GM23338 (cell line): ENCODE measurements at regions not wholly inside any gene's neighbourhood (a gene's known extent, or its start where the extent isn't known, plus 50 kb on each side); places are given as distances from the start of the nearest gene placed in this dataset.

Source experiments
- CREB1 ChIP-seq: fragments of 250-450 bp; sonication (Bioruptor Pico); IDR thresholded peaks from 2 replicates; pipeline ENCODE4 v1.5.0; 2020; ENCODE audit warnings: low read depth, mild to moderate bottlenecking, moderate library complexity
- EZH2 ChIP-seq: fragments of 200-600 bp; sonication (generic); IDR thresholded peaks from one replicate; pipeline ENCODE4 v1.8.0; 2017; ENCODE audit warnings: antibody characterized with exemption, mild to moderate bottlenecking, low read depth; ENCODE audit not compliant: unreplicated experiment
- EZH2phosphoT487 ChIP-seq: fragments of 200-600 bp; sonication (generic); IDR thresholded peaks from one replicate; pipeline ENCODE4 v1.8.1; 2018; ENCODE audit warnings: antibody characterized with exemption; ENCODE audit not compliant: unreplicated experiment
- POLR2AphosphoS5 ChIP-seq: IDR thresholded peaks from 2 replicates; pipeline ENCODE4 v1.6.1; 2016; ENCODE audit warnings: antibody characterized with exemption, low read depth
- STAT1 ChIP-seq: IDR thresholded peaks from one replicate; pipeline ENCODE4 v1.6.1; 2016; ENCODE audit warnings: antibody characterized with exemption; ENCODE audit not compliant: unreplicated experiment
- ZNF331 ChIP-seq: fragments of 250-450 bp; sonication (Bioruptor Pico); IDR thresholded peaks from 2 replicates; pipeline ENCODE4 v1.5.0; 2020; ENCODE audit warnings: low read depth, mild to moderate bottlenecking, moderate library complexity
- TF ChIP-seq, protein P1 (sequence below), 2 experiments: fragments of 200-600 bp in 1 of 2; sonication (generic) in 1 of 2; conservative IDR thresholded peaks; 2 replicates each; pipeline versions ENCODE4 v1.5.1 to v1.6.1; 2016 to 2017; ENCODE audit warnings: antibody characterized with exemption in 2 of 2, low read depth in 2 of 2, mild to moderate bottlenecking in 2 of 2, moderate library complexity in 1 of 2
- TF ChIP-seq, protein P2 (sequence below): IDR thresholded peaks from one replicate; pipeline ENCODE4 v1.6.1; 2018; ENCODE audit warnings: antibody characterized with exemption; ENCODE audit not compliant: unreplicated experiment
- TF ChIP-seq, protein P3 (sequence below): fragments of 250-450 bp; sonication (Bioruptor Pico); IDR thresholded peaks from 2 replicates; pipeline ENCODE4 v1.5.0; 2020; ENCODE audit warnings: mild to moderate bottlenecking, moderate library complexity

DNA sequence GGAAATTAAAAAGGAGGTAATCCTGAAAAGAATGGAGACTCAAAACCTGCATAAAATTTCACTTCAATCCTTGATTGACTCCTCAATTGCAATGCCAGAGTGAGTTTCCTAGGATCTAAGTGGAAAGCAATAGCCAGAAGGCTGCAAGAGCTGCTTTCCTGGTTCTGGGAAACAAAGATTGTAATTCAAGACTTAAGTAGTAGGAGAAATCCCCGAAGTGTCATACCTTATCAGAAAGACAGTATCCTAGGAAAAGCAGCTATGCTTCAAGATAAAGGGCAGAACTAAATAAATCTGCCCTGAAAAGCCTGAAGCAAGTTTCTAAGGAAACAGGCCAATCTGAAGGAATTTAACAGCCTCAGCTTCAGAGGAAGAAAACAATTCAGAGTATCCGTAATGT is 390.2 kb downstream of the DSC3 start:
- TF ChIP-seq, protein P1, sequence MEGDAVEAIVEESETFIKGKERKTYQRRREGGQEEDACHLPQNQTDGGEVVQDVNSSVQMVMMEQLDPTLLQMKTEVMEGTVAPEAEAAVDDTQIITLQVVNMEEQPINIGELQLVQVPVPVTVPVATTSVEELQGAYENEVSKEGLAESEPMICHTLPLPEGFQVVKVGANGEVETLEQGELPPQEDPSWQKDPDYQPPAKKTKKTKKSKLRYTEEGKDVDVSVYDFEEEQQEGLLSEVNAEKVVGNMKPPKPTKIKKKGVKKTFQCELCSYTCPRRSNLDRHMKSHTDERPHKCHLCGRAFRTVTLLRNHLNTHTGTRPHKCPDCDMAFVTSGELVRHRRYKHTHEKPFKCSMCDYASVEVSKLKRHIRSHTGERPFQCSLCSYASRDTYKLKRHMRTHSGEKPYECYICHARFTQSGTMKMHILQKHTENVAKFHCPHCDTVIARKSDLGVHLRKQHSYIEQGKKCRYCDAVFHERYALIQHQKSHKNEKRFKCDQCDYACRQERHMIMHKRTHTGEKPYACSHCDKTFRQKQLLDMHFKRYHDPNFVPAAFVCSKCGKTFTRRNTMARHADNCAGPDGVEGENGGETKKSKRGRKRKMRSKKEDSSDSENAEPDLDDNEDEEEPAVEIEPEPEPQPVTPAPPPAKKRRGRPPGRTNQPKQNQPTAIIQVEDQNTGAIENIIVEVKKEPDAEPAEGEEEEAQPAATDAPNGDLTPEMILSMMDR (conservative IDR thresholded peaks at IDR 0.05; ENCODE audit: low read depth in 2 of 2), result no peak
- TF ChIP-seq EZH2phosphoT487 (no peak), CREB1 (CRISPR knock-in tag) (no peak), EZH2 (no peak), POLR2AphosphoS5 (no peak), STAT1 (no peak), ZNF331 (CRISPR knock-in tag) (no peak)
- TF ChIP-seq, protein P2, sequence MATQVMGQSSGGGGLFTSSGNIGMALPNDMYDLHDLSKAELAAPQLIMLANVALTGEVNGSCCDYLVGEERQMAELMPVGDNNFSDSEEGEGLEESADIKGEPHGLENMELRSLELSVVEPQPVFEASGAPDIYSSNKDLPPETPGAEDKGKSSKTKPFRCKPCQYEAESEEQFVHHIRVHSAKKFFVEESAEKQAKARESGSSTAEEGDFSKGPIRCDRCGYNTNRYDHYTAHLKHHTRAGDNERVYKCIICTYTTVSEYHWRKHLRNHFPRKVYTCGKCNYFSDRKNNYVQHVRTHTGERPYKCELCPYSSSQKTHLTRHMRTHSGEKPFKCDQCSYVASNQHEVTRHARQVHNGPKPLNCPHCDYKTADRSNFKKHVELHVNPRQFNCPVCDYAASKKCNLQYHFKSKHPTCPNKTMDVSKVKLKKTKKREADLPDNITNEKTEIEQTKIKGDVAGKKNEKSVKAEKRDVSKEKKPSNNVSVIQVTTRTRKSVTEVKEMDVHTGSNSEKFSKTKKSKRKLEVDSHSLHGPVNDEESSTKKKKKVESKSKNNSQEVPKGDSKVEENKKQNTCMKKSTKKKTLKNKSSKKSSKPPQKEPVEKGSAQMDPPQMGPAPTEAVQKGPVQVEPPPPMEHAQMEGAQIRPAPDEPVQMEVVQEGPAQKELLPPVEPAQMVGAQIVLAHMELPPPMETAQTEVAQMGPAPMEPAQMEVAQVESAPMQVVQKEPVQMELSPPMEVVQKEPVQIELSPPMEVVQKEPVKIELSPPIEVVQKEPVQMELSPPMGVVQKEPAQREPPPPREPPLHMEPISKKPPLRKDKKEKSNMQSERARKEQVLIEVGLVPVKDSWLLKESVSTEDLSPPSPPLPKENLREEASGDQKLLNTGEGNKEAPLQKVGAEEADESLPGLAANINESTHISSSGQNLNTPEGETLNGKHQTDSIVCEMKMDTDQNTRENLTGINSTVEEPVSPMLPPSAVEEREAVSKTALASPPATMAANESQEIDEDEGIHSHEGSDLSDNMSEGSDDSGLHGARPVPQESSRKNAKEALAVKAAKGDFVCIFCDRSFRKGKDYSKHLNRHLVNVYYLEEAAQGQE, result no peak
- TF ChIP-seq, protein P3, sequence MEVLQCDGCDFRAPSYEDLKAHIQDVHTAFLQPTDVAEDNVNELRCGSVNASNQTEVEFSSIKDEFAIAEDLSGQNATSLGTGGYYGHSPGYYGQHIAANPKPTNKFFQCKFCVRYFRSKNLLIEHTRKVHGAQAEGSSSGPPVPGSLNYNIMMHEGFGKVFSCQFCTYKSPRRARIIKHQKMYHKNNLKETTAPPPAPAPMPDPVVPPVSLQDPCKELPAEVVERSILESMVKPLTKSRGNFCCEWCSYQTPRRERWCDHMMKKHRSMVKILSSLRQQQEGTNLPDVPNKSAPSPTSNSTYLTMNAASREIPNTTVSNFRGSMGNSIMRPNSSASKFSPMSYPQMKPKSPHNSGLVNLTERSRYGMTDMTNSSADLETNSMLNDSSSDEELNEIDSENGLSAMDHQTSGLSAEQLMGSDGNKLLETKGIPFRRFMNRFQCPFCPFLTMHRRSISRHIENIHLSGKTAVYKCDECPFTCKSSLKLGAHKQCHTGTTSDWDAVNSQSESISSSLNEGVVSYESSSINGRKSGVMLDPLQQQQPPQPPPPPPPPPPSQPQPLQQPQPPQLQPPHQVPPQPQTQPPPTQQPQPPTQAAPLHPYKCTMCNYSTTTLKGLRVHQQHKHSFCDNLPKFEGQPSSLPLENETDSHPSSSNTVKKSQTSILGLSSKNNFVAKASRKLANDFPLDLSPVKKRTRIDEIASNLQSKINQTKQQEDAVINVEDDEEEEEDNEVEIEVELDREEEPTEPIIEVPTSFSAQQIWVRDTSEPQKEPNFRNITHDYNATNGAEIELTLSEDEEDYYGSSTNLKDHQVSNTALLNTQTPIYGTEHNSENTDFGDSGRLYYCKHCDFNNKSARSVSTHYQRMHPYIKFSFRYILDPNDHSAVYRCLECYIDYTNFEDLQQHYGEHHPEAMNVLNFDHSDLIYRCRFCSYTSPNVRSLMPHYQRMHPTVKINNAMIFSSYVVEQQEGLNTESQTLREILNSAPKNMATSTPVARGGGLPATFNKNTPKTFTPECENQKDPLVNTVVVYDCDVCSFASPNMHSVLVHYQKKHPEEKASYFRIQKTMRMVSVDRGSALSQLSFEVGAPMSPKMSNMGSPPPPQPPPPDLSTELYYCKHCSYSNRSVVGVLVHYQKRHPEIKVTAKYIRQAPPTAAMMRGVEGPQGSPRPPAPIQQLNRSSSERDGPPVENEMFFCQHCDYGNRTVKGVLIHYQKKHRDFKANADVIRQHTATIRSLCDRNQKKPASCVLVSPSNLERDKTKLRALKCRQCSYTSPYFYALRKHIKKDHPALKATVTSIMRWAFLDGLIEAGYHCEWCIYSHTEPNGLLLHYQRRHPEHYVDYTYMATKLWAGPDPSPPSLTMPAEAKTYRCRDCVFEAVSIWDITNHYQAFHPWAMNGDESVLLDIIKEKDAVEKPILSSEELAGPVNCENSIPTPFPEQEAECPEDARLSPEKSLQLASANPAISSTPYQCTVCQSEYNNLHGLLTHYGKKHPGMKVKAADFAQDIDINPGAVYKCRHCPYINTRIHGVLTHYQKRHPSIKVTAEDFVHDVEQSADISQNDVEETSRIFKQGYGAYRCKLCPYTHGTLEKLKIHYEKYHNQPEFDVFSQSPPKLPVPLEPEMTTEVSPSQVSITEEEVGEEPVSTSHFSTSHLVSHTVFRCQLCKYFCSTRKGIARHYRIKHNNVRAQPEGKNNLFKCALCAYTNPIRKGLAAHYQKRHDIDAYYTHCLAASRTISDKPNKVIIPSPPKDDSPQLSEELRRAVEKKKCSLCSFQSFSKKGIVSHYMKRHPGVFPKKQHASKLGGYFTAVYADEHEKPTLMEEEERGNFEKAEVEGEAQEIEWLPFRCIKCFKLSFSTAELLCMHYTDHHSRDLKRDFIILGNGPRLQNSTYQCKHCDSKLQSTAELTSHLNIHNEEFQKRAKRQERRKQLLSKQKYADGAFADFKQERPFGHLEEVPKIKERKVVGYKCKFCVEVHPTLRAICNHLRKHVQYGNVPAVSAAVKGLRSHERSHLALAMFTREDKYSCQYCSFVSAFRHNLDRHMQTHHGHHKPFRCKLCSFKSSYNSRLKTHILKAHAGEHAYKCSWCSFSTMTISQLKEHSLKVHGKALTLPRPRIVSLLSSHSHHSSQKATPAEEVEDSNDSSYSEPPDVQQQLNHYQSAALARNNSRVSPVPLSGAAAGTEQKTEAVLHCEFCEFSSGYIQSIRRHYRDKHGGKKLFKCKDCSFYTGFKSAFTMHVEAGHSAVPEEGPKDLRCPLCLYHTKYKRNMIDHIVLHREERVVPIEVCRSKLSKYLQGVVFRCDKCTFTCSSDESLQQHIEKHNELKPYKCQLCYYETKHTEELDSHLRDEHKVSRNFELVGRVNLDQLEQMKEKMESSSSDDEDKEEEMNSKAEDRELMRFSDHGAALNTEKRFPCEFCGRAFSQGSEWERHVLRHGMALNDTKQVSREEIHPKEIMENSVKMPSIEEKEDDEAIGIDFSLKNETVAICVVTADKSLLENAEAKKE (CRISPR knock-in tag), result no peak
